HUES64 (cell line): ENCODE measurements at regions not wholly inside any gene's neighbourhood (a gene's known extent, or its start where the extent isn't known, plus 50 kb on each side); places are given as distances from the start of the nearest gene placed in this dataset.

Source experiments
- H3K27ac ChIP-seq: 2 replicates; pipeline ENCODE4 v1.7.0; 2013; ENCODE audit warnings: low read depth, low read length, inconsistent platforms
- H3K27me3 ChIP-seq: 2 replicates; pipeline ENCODE4 v1.6.1; 2013; ENCODE audit warnings: mild to moderate bottlenecking, low read length; ENCODE audit not compliant: insufficient read depth
- H3K36me3 ChIP-seq: 2 replicates; pipeline ENCODE4 v1.6.1; 2013; ENCODE audit warnings: mild to moderate bottlenecking, low read length; ENCODE audit not compliant: insufficient read depth
- H3K4me1 ChIP-seq: 2 replicates; pipeline ENCODE4 v1.6.1; 2013; ENCODE audit warnings: mild to moderate bottlenecking, low read length, moderate library complexity; ENCODE audit not compliant: insufficient read depth
- H3K4me3 ChIP-seq: 2 replicates; pipeline ENCODE4 v1.5.1; 2013; ENCODE audit warnings: mild to moderate bottlenecking, low read length, moderate library complexity
- H3K9ac ChIP-seq: 2 replicates; pipeline ENCODE4 v1.6.1; 2013; ENCODE audit warnings: mild to moderate bottlenecking, low read depth, low read length
- H3K9me3 ChIP-seq: 2 replicates; pipeline ENCODE4 v1.6.1; 2013; ENCODE audit warnings: low read depth, low read length; ENCODE audit not compliant: insufficient read depth
- WGBS: fragments of 150-250, 120-280 bp; methylation state at CpG from one replicate; pipeline ENCODE4 v1.1.7; 2013; ENCODE audit warnings: missing lambda C conversion rate; 5-methylcytosine and 5-hydroxymethylcytosine counted together

GRCh38 chr4:176949029-176949428 is 156.3 kb upstream of the VEGFC start:
- Histone ChIP-seq H3K9ac (no peak overlapping the region), H3K9me3 (no peaks in the 10 kb centered on the region), H3K4me1 (no peaks in the 10 kb centered on the region), H3K27ac (no peak overlapping the region), H3K27me3 (no peaks in the 10 kb centered on the region), H3K4me3 (no peak overlapping the region), H3K36me3 (no peaks in the 10 kb centered on the region)
- WGBS = 92% methylated on average over 5 of the region's 5 CpGs

- no peaks in the 10 kb centered on the region for H3K27me3 ChIP-seq
- WGBS = no CpG with 5 or more reads among the region's 1 CpG
- no peak overlapping the region for H3K9ac ChIP-seq
- H3K4me1 ChIP-seq = 0 out of 2 replicates have a peak, but pooled peaks cover 3% of the 10 kb centered on the region
- H3K36me3 ChIP-seq = no peaks in the 10 kb centered on the region; the same call in 1 of the 2 replicates
- H3K4me3 ChIP-seq = no peak overlapping the region
- H3K9me3 ChIP-seq = peaks cover 16% of the 10 kb centered on the region
- no peak overlapping the region for H3K27ac ChIP-seq
Observed at GRCh38 chr4:176953021-176953420, 160.3 kb upstream of the VEGFC start.

- Histone ChIP-seq H3K9ac (no peak overlapping the region), H3K4me1 (0 out of 2 replicates have a peak, but pooled peaks cover 3% of the 10 kb centered on the region), H3K36me3 (no peaks in the 10 kb centered on the region; the same call in 1 of the 2 replicates), H3K27me3 (no peaks in the 10 kb centered on the region), H3K27ac (no peak overlapping the region), H3K9me3 (peaks cover 16% of the 10 kb centered on the region), H3K4me3 (no peak overlapping the region)
- WGBS = 86% methylated on average over 3 of the region's 3 CpGs
Observed at GRCh38 chr4:176957353-176958118, 164.8 kb upstream of the VEGFC start.

GRCh38 chr4:176959980-176960379 is 167.3 kb upstream of the VEGFC start:
- peaks cover 8% of the 10 kb centered on the region for H3K9me3 ChIP-seq
- no peaks in the 10 kb centered on the region; the same call in 1 of the 2 replicates for H3K36me3 ChIP-seq
- no peak overlapping the region for H3K4me3 ChIP-seq
- H3K27me3 ChIP-seq = no peaks in the 10 kb centered on the region
- 0 out of 2 replicates have a peak, but pooled peaks cover 3% of the 10 kb centered on the region for H3K4me1 ChIP-seq
- no peak overlapping the region for H3K9ac ChIP-seq
- WGBS = 97% methylated on average over 5 of the region's 5 CpGs
- no peak overlapping the region for H3K27ac ChIP-seq

GRCh38 chr4:176963121-176963520 is 170.4 kb upstream of the VEGFC start:
- Histone ChIP-seq H3K27me3 (no peaks in the 10 kb centered on the region), H3K4me1 (peaks cover 8% of the 10 kb centered on the region), H3K36me3 (no peaks in the 10 kb centered on the region), H3K4me3 (no peak overlapping the region), H3K9ac (no peak overlapping the region), H3K27ac (no peak overlapping the region), H3K9me3 (no peaks in the 10 kb centered on the region)
- WGBS = 81% methylated on average over 2 of the region's 2 CpGs

- Histone ChIP-seq H3K27ac (no peak overlapping the region), H3K4me3 (no peak overlapping the region), H3K27me3 (no peaks in the 10 kb centered on the region), H3K9ac (no peak overlapping the region), H3K36me3 (no peaks in the 10 kb centered on the region), H3K9me3 (no peaks in the 10 kb centered on the region), H3K4me1 (peaks cover 8% of the 10 kb centered on the region)
- WGBS = 83% methylated on average over 2 of the region's 3 CpGs
Observed at GRCh38 chr4:176964116-176964691, 171.5 kb upstream of the VEGFC start.

- Histone ChIP-seq H3K9ac (no peak overlapping the region), H3K36me3 (no peaks in the 10 kb centered on the region), H3K27me3 (no peaks in the 10 kb centered on the region), H3K9me3 (no peaks in the 10 kb centered on the region), H3K27ac (no peak overlapping the region), H3K4me1 (peaks cover 8% of the 10 kb centered on the region), H3K4me3 (no peak overlapping the region)
- WGBS = 87% methylated on average over 3 of the region's 3 CpGs
Observed at GRCh38 chr4:176967586-176967985, 174.9 kb upstream of the VEGFC start.

- Histone ChIP-seq H3K9me3 (no peaks in the 10 kb centered on the region), H3K36me3 (no peaks in the 10 kb centered on the region), H3K4me1 (peaks cover 8% of the 10 kb centered on the region), H3K4me3 (no peak overlapping the region), H3K9ac (no peak overlapping the region), H3K27ac (no peak overlapping the region), H3K27me3 (no peaks in the 10 kb centered on the region)
- 100% methylated on average over 1 of the region's 1 CpG for WGBS
Observed at GRCh38 chr4:176968094-176968493, 175.4 kb upstream of the VEGFC start.

GRCh38 chr4:176969011-176969410 is 176.3 kb upstream of the VEGFC start:
- H3K27ac ChIP-seq = no peak overlapping the region
- H3K36me3 ChIP-seq = no peaks in the 10 kb centered on the region
- H3K9me3 ChIP-seq = no peaks in the 10 kb centered on the region
- no peaks in the 10 kb centered on the region for H3K27me3 ChIP-seq
- no peak overlapping the region for H3K4me3 ChIP-seq
- H3K9ac ChIP-seq = no peak overlapping the region
- WGBS = 98% methylated on average over 2 of the region's 2 CpGs
- peaks cover 8% of the 10 kb centered on the region for H3K4me1 ChIP-seq

- Histone ChIP-seq H3K36me3 (no peaks in the 10 kb centered on the region), H3K9me3 (no peaks in the 10 kb centered on the region), H3K27me3 (no peaks in the 10 kb centered on the region), H3K27ac (no peak overlapping the region), H3K9ac (no peak overlapping the region), H3K4me1 (peaks cover 8% of the 10 kb centered on the region), H3K4me3 (no peak overlapping the region)
- WGBS = 91% methylated on average over 4 of the region's 4 CpGs
Observed at GRCh38 chr4:176970853-176971252, 178.1 kb upstream of the VEGFC start.

GRCh38 chr4:176971576-176972115 is 178.9 kb upstream of the VEGFC start:
- peaks cover 8% of the 10 kb centered on the region for H3K4me1 ChIP-seq
- H3K27ac ChIP-seq = no peak overlapping the region
- H3K9ac ChIP-seq = no peak overlapping the region

More at GRCh38 chr4:176971576-176972115, 178.9 kb upstream of the VEGFC start:
- no peak overlapping the region for H3K4me3 ChIP-seq
- H3K36me3 ChIP-seq = no peaks in the 10 kb centered on the region
- WGBS = 96% methylated on average over 7 of the region's 7 CpGs
- no peaks in the 10 kb centered on the region for H3K27me3 ChIP-seq
- no peaks in the 10 kb centered on the region for H3K9me3 ChIP-seq
